Breast epithelium (tissue), 4 donors: ENCODE measurements at regions not wholly inside any gene's neighbourhood (a gene's known extent, or its start where the extent isn't known, plus 50 kb on each side); places are given as distances from the start of the nearest gene placed in this dataset.

Experiments used
- DNase-seq, 2 donors: peaks; one replicate each; pipeline ENCODE4 v3.0.0-alpha.2; 2019; ENCODE audit warnings: low spot score in 2 of 2
- H3K27ac ChIP-seq, 2 donors: fragments of 200-600 bp; sonication (generic) in 1 of 2; one replicate each; pipeline ENCODE4 v1.5.1; 2016 to 2019; ENCODE audit warnings: mild to moderate bottlenecking in 1 of 2
- H3K27me3 ChIP-seq, 2 donors: fragments of 200-600 bp; sonication (generic) in 1 of 2; one replicate each; pipeline versions ENCODE4 v1.5.1 to v1.6.0; 2017 to 2019; ENCODE audit warnings: control low read depth in 1 of 2, mild to moderate bottlenecking in 1 of 2
- H3K36me3 ChIP-seq: fragments of 200-600 bp; one replicate; pipeline ENCODE4 v1.5.1; 2019
- H3K4me1 ChIP-seq, 2 donors: fragments of 200-600 bp; sonication (generic); one replicate each; pipeline ENCODE4 v1.5.1; 2016 to 2019; ENCODE audit warnings: control low read depth in 1 of 2
- H3K4me3 ChIP-seq, 3 donors: fragments of 200-600 bp; sonication (generic); 1 replicate in 2 of 3; 2 replicates in 1 of 3; pipeline ENCODE4 v1.5.1; 2016 to 2019; ENCODE audit warnings: mild to moderate bottlenecking in 3 of 3, moderate library complexity in 2 of 3
- H3K9me3 ChIP-seq, 2 donors: fragments of 200-600 bp; sonication (generic) in 1 of 2; one replicate each; pipeline ENCODE4 v1.5.1; 2016 to 2019; ENCODE audit warnings: control low read depth in 1 of 2
- POLR2A ChIP-seq: fragments of 450-650 bp; IDR thresholded peaks from one replicate; pipeline ENCODE4 v1.6.1; 2016; ENCODE audit warnings: antibody characterized with exemption, mild to moderate bottlenecking, moderate library complexity
- POLR2AphosphoS5 ChIP-seq, 3 donors: sonication (generic); formaldehyde crosslinking; IDR thresholded peaks; one replicate each; pipeline ENCODE4 v1.6.1; 2017; ENCODE audit warnings: antibody characterized with exemption in 3 of 3
- intact Hi-C: fragments of 100-400 bp; cut with DNase I; formaldehyde crosslinking; loops from one replicate; pipeline ENCODE4 v1.15.1; 2023; ENCODE audit warnings: low total_unique reads
- TF ChIP-seq, protein P1 (sequence below), 3 donors: fragments of 450-650 bp; IDR thresholded peaks; one replicate each; pipeline ENCODE4 v1.5.1; 2016 to 2017; ENCODE audit warnings: antibody characterized with exemption in 3 of 3, mild to moderate bottlenecking in 3 of 3, moderate library complexity in 3 of 3

GRCh38 chr10:31754803-31755624 lies 173.6 kb downstream of the ARHGAP12 start:
- no peak overlapping the region for H3K4me3 ChIP-seq

DNA sequence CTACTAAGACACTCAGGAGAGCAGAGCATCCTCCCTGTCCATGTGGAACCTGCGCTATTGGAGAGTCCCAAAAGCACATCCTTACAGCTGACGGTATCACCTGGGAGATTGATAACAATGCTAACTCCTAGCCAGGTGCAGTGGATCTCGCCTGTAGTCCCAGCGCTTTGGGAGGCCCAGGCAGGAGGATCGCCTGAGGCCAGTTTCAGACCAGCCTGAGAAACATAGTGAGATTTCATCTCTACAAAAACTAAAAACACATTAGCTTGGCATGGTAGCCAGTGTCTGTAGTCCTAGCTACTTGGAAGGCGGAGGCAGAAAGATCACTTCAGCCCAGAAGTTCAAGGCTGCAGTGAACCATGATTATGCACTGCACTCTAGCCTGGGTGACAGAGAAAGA lies 174.9 kb downstream of the ARHGAP12 start:
- no peaks in the 10 kb centered on the region for H3K27me3 ChIP-seq
- TF ChIP-seq POLR2AphosphoS5 (IDR thresholded peaks at IDR 0.05) = no peak
- TF ChIP-seq, protein P1, sequence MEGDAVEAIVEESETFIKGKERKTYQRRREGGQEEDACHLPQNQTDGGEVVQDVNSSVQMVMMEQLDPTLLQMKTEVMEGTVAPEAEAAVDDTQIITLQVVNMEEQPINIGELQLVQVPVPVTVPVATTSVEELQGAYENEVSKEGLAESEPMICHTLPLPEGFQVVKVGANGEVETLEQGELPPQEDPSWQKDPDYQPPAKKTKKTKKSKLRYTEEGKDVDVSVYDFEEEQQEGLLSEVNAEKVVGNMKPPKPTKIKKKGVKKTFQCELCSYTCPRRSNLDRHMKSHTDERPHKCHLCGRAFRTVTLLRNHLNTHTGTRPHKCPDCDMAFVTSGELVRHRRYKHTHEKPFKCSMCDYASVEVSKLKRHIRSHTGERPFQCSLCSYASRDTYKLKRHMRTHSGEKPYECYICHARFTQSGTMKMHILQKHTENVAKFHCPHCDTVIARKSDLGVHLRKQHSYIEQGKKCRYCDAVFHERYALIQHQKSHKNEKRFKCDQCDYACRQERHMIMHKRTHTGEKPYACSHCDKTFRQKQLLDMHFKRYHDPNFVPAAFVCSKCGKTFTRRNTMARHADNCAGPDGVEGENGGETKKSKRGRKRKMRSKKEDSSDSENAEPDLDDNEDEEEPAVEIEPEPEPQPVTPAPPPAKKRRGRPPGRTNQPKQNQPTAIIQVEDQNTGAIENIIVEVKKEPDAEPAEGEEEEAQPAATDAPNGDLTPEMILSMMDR (IDR thresholded peaks at IDR 0.05) = no peak
- TF ChIP-seq POLR2A = no peak
- DNase-seq = no peak
- intact Hi-C loops = no loop called here
- H3K9me3 ChIP-seq = no peaks in the 10 kb centered on the region
- H3K4me3 ChIP-seq = no peak overlapping the region
- peaks cover 0 to 3% of the 10 kb centered on the region in 2 donors for H3K4me1 ChIP-seq
- H3K36me3 ChIP-seq = no peaks in the 10 kb centered on the region
- H3K27ac ChIP-seq = no peak overlapping the region

More at GRCh38 chr10:31754803-31755624, 173.6 kb downstream of the ARHGAP12 start:
- Histone ChIP-seq H3K9me3 (no peaks in the 10 kb centered on the region), H3K27me3 (no peaks in the 10 kb centered on the region), H3K27ac (peak overlapping the region; percentile 31 to 34), H3K4me1 (peaks cover 0 to under 1% of the 10 kb centered on the region in 2 donors), H3K36me3 (no peaks in the 10 kb centered on the region)
- DNase-seq = peak in 1 of 2 donors; percentile 30
- TF ChIP-seq POLR2AphosphoS5 (IDR thresholded peaks at IDR 0.05) (no peak), POLR2A (no peak)
- TF ChIP-seq, protein P1 (IDR thresholded peaks at IDR 0.05) = no peak
- intact Hi-C loops = no loop called here

GRCh38 chr10:31752170-31752569 lies 176.5 kb downstream of the ARHGAP12 start:
- intact Hi-C loops = no loop called here
- no peaks in the 10 kb centered on the region for H3K36me3 ChIP-seq
- no peaks in the 10 kb centered on the region for H3K9me3 ChIP-seq
- H3K27me3 ChIP-seq = no peaks in the 10 kb centered on the region
- no peak for TF ChIP-seq POLR2AphosphoS5 (IDR thresholded peaks at IDR 0.05)
- TF ChIP-seq POLR2A = no peak
- TF ChIP-seq, protein P1 (IDR thresholded peaks at IDR 0.05) = no peak
- H3K4me3 ChIP-seq = no peak overlapping the region
- H3K4me1 ChIP-seq = peaks cover 0 to 3% of the 10 kb centered on the region in 2 donors
- H3K27ac ChIP-seq = no peak overlapping the region
- DNase-seq = no peak

- intact Hi-C loops = no loop called here
- Histone ChIP-seq H3K27me3 (no peaks in the 10 kb centered on the region), H3K9me3 (no peaks in the 10 kb centered on the region), H3K4me3 (no peak overlapping the region), H3K27ac (peak overlapping the region in 1 of 2 donors; percentile 43), H3K4me1 (peaks cover 0 to 3% of the 10 kb centered on the region in 2 donors), H3K36me3 (no peaks in the 10 kb centered on the region)
- DNase-seq = no peak
- no peak for TF ChIP-seq POLR2A
- TF ChIP-seq, protein P1 (IDR thresholded peaks at IDR 0.05) = no peak
- TF ChIP-seq POLR2AphosphoS5 (IDR thresholded peaks at IDR 0.05) = no peak
Observed at GRCh38 chr10:31751738-31752080, 176.9 kb downstream of the ARHGAP12 start.

DNA sequence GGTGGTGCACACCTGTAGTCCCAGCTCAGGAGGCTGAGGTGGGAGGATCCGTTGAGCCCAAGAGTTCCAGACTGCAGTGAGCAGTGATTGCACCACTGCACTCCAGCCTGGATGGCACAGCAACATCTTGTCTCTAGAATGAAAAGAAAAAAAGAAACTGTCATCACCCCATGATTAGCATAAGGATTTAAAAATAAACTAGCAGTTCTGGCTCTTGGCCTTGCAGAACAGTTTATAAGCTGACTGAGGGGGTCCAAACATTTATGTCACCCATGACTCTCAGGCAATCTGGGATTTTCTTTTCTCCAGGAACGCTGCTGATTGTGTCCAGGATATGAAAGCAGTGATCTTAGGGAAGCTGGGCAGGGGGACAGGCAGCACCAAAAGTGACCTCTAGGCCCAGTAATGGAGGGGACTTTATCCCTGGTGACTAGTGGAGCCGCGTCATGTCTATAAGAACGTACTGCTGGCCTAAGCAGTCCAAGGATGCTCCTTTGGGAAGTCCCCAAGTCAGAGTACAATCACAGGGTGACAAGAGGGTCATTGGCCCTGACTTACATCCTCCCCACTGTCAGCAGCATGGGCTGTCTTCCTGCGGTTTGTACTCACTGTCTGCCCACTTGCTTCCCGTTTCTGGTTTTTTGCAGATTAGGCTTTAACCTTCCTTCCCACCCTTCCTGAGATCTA lies 177.4 kb downstream of the ARHGAP12 start:
- intact Hi-C loops = no loop called here
- H3K4me1 ChIP-seq = peaks cover 0 to 3% of the 10 kb centered on the region in 2 donors
- TF ChIP-seq, protein P1 (IDR thresholded peaks at IDR 0.05) = no peak
- TF ChIP-seq POLR2A (no peak), POLR2AphosphoS5 (IDR thresholded peaks at IDR 0.05) (no peak)
- H3K4me3 ChIP-seq = no peak overlapping the region
- no peaks in the 10 kb centered on the region for H3K36me3 ChIP-seq
- H3K9me3 ChIP-seq = no peaks in the 10 kb centered on the region
- peak overlapping the region in 1 of 2 donors; percentile 43 for H3K27ac ChIP-seq
- no peak for DNase-seq
- H3K27me3 ChIP-seq = no peaks in the 10 kb centered on the region
